ENCODE measurements at regions not wholly inside any gene's neighbourhood (a gene's known extent, or its start where the extent isn't known, plus 50 kb on each side); places are given as distances from the start of the nearest gene placed in this dataset.

DNA sequence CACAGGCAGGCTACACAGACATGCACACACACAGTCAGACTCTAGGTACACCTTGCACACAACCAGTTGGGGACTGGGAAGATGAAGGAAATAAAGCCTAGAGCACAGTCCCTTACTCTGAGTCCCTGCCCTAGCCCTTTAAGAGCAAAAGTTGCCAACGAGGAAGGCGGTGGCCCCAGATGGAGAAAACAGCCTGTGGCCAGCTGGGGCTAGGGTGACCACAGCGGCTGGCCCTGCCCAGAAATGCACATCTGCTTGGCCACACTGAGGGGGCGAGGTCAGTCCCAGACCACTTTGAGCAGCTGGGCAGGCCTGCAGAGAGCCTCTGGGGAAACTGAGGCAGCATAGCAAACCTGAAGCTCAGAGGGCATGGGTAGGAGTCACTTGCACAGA, 52.3 kb downstream of the PTPRS start:
- H3K27me3 ChIP-seq (ENCODE audit: low read length) = no peaks in the 10 kb centered on the region
- intact Hi-C loops (cut with micrococcal nuclease) = no loop called here
- POLR2A ChIA-PET (ENCODE audit: unreplicated experiment) = no interaction called here
- no peak for ATAC-seq
- TF ChIP-seq EZH2phosphoT487 (IDR thresholded peaks at IDR 0.05; ENCODE audit: borderline replicate concordance, low read length) (no peak), EZH2 (IDR thresholded peaks at IDR 0.05; ENCODE audit: low read length, unreplicated experiment) (no peak)
- TF ChIP-seq, protein P1, sequence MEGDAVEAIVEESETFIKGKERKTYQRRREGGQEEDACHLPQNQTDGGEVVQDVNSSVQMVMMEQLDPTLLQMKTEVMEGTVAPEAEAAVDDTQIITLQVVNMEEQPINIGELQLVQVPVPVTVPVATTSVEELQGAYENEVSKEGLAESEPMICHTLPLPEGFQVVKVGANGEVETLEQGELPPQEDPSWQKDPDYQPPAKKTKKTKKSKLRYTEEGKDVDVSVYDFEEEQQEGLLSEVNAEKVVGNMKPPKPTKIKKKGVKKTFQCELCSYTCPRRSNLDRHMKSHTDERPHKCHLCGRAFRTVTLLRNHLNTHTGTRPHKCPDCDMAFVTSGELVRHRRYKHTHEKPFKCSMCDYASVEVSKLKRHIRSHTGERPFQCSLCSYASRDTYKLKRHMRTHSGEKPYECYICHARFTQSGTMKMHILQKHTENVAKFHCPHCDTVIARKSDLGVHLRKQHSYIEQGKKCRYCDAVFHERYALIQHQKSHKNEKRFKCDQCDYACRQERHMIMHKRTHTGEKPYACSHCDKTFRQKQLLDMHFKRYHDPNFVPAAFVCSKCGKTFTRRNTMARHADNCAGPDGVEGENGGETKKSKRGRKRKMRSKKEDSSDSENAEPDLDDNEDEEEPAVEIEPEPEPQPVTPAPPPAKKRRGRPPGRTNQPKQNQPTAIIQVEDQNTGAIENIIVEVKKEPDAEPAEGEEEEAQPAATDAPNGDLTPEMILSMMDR (conservative IDR thresholded peaks at IDR 0.05; ENCODE audit: low read depth, low read length) = no peak
- no peak overlapping the region for H3K4me2 ChIP-seq (ENCODE audit: low read length)
- H3K4me3 ChIP-seq (ENCODE audit: low read length) = no peak overlapping the region
- H2AFZ ChIP-seq (ENCODE audit: low read length) = no peak overlapping the region
- no peak for DNase-seq
- no peak overlapping the region for H3K27ac ChIP-seq (ENCODE audit: low read length)
- no peak overlapping the region for H3K9ac ChIP-seq (ENCODE audit: low read length)
- BruUV-seq (replicated peaks) = no TSS peak
- H3K36me3 ChIP-seq (ENCODE audit: low read depth, low read length) = peaks cover 7% of the 10 kb centered on the region
- H3K79me2 ChIP-seq (ENCODE audit: low read length) = peaks cover 8% of the 10 kb centered on the region
- peaks cover 13% of the 10 kb centered on the region; the same call in 1 of the 2 replicates for H4K20me1 ChIP-seq (ENCODE audit: low read length)
- CTCF ChIA-PET = no interaction called here
- H3K4me1 ChIP-seq (ENCODE audit: insufficient read depth, low read length) = peaks cover 20% of the 10 kb centered on the region
- no peaks in the 10 kb centered on the region for H3K9me3 ChIP-seq (ENCODE audit: low read length)
- no peaks in the 10 kb centered on the region for H3K9me2 ChIP-seq (replicated peaks; ENCODE audit: low read length)
- H3F3A ChIP-seq (ENCODE audit: low read length, unreplicated experiment) = no peaks in the 10 kb centered on the region

- Histone ChIP-seq H3K4me3 (ENCODE audit: low read length) (no peak overlapping the region), H3K27ac (ENCODE audit: low read length) (peak overlapping the region; percentile 43), H3K4me2 (ENCODE audit: low read length) (peak overlapping the region; percentile 57), H3K36me3 (ENCODE audit: low read depth, low read length) (peaks cover 7% of the 10 kb centered on the region), H2AFZ (ENCODE audit: low read length) (no peak overlapping the region), H3K79me2 (ENCODE audit: low read length) (peaks cover 3% of the 10 kb centered on the region), H3K9ac (ENCODE audit: low read length) (no peak overlapping the region), H3K4me1 (ENCODE audit: insufficient read depth, low read length) (peaks cover 14% of the 10 kb centered on the region), H3K27me3 (ENCODE audit: low read length) (no peaks in the 10 kb centered on the region), H3K9me3 (ENCODE audit: low read length) (no peaks in the 10 kb centered on the region), H4K20me1 (ENCODE audit: low read length) (peaks cover 9% of the 10 kb centered on the region; the same call in 1 of the 2 replicates), H3F3A (ENCODE audit: low read length, unreplicated experiment) (no peaks in the 10 kb centered on the region), H3K9me2 (replicated peaks; ENCODE audit: low read length) (no peaks in the 10 kb centered on the region)
- no TSS peak for BruUV-seq (replicated peaks)
- CTCF ChIA-PET = no interaction called here
- ATAC-seq = peak; percentile 15; the same call in 1 of the 2 replicates
- DNase-seq = peak; percentile 33
- TF ChIP-seq EZH2phosphoT487 (IDR thresholded peaks at IDR 0.05; ENCODE audit: borderline replicate concordance, low read length) (no peak), EZH2 (IDR thresholded peaks at IDR 0.05; ENCODE audit: low read length, unreplicated experiment) (no peak)
- POLR2A ChIA-PET (ENCODE audit: unreplicated experiment) = no interaction called here
- intact Hi-C loops (cut with micrococcal nuclease) = no loop called here
Measured at GRCh38 chr19:5287066-5287465, 53.5 kb downstream of the PTPRS start.

GRCh38 chr19:5286465-5287029, 54.1 kb downstream of the PTPRS start:
- no peak for TF ChIP-seq EZH2 (IDR thresholded peaks at IDR 0.05; ENCODE audit: low read length, unreplicated experiment)
- TF ChIP-seq, protein P1 (conservative IDR thresholded peaks at IDR 0.05; ENCODE audit: low read depth, low read length) = no peak
- TF ChIP-seq EZH2phosphoT487 (IDR thresholded peaks at IDR 0.05; ENCODE audit: borderline replicate concordance, low read length) = no peak
- Histone ChIP-seq H3F3A (ENCODE audit: low read length, unreplicated experiment) (no peaks in the 10 kb centered on the region), H3K79me2 (ENCODE audit: low read length) (no peaks in the 10 kb centered on the region), H3K4me3 (ENCODE audit: low read length) (no peak overlapping the region), H3K9ac (ENCODE audit: low read length) (no peak overlapping the region), H3K4me1 (ENCODE audit: insufficient read depth, low read length) (peaks cover 13% of the 10 kb centered on the region), H2AFZ (ENCODE audit: low read length) (no peak overlapping the region), H3K9me3 (ENCODE audit: low read length) (no peaks in the 10 kb centered on the region), H3K4me2 (ENCODE audit: low read length) (peak overlapping the region; percentile 57; the same call in 1 of the 2 replicates), H4K20me1 (ENCODE audit: low read length) (peaks cover 4% of the 10 kb centered on the region; the same call in 1 of the 2 replicates), H3K27ac (ENCODE audit: low read length) (peak overlapping the region; percentile 43), H3K36me3 (ENCODE audit: low read depth, low read length) (peaks cover 7% of the 10 kb centered on the region), H3K27me3 (ENCODE audit: low read length) (no peaks in the 10 kb centered on the region), H3K9me2 (replicated peaks; ENCODE audit: low read length) (no peaks in the 10 kb centered on the region)
- intact Hi-C loops (cut with micrococcal nuclease) = no loop called here
- ChIA-PET POLR2A (ENCODE audit: unreplicated experiment) (no interaction called here), CTCF (no interaction called here)
- DNase-seq (no peak), ATAC-seq (no peak)
- BruUV-seq (replicated peaks) = no TSS peak

All from PC-3 (cell line).